NCI-H748 (cell line): ENCODE measurements at regions not wholly inside any gene's neighbourhood (a gene's known extent, or its start where the extent isn't known, plus 50 kb on each side); places are given as distances from the start of the nearest gene placed in this dataset.
"Not testable (repeated sequence)": the region's sequence is repeated elsewhere in the genome, so short reads cannot be mapped to it uniquely, and the experiment has no call there.

Source experiments
- DNase-seq: peaks from one replicate; lab custom pipeline; 2025; ENCODE audit not compliant: unreplicated experiment; lab: John Stamatoyannopoulos, UW

DNA sequence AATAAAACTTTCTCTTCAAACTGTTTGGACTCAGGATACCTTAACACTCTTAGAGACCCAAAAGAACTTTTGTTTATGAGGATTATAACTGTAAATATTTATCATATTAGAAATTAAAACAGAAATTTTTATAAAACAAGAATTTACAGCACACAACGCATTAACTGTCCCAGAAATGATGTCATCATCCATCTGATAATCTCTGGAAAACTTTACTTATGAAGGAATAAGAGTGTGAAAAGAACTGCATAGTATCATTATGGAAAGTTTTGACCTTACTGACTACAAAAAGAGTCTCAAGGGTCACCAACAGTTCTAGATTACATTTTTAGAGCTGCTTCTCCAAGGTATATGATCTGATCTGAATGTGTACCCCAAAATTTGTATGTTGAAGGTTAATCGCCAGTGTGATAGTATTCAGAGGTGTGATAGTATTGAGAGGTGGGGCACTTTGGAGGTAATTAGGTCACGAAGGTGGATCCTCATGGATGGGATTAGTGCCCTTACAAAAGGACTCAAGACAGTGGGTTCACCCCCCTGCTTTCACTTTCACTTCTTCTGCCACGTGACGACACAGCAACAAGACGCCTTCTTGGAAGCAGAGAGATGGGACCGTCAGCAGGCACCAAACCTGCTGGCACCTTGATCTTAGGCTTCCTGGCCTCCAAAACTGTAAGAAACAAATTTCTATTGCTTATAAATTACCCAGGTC, 95.7 kb upstream of the NR5A2 start:
- peak; percentile 4 for DNase-seq

DNA sequence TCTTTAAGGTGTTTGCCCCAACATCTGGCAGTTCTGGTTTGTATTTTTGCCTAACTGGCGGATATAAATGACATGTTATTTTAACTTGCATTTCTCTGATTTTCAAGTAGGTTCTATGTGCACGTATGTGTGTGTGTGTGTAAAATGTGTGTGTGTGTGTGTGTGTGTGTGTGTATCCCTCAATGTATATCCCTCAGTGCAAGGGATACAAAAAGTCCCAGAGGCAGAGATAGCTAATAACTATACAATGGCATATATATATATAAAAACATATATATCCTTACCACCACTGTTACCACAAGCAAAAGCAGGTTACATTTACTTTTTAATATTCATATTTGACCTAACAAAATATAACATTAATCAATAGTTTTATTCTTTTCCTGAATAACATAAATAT, 95.0 kb upstream of the NR5A2 start:
- no peak for DNase-seq

DNA sequence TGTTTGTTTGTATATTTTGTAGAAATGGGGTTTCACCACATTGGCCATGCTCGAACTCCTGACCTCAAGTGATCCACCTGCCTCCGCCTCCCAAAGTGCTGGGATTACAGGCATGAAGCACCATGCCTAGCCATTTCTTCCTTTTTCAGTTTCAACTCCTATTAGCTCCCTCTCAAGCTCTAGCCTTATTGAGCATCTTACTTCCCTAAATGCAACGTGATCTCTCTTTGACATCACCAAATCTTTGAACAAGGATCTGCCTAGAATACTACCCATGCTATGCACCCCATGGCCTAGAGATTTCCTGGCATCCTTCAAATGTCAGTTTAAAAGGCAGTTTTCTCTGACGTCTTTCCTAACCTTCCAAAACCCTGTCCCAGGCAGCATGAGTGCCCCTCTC, 91.1 kb upstream of the NR5A2 start:
- no peak for DNase-seq

DNA sequence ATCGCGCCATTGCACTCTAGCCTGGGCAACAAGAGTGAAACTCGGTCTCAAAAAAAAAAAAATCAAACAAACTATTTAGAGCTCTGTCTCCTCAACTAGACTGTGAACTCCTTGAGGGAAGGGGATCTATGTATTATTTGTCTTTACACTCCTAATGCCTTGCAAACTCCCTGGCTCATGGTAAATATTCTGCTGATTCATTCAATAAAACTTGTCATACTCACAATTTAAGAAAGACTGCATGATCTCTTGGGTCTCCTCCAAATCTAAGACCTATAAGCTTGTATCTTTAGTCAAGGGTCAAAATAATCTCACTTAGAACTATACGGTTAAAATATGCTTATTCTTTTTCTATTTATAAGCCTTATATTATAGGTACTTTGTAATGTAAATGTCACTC, 90.3 kb upstream of the NR5A2 start:
- no peak for DNase-seq

DNA sequence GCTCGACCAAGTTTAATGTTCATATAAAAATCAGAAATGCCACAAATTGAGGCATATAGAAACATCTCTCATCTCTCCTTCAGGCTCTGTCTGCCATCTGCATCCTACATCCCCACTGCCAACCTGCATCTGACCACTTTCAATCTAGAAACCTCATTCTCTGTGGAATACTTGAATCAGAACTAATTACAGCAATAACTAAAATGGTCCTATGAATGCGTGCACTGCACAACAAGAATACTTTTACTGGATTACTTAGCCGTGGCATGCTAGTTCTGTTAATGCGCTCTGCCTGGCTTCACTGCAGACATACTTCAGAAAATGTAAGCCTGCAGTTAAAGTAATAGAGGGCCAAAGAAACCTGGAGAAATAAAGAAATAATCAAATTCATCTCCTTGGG, 89.8 kb upstream of the NR5A2 start:
- DNase-seq = no peak

DNA sequence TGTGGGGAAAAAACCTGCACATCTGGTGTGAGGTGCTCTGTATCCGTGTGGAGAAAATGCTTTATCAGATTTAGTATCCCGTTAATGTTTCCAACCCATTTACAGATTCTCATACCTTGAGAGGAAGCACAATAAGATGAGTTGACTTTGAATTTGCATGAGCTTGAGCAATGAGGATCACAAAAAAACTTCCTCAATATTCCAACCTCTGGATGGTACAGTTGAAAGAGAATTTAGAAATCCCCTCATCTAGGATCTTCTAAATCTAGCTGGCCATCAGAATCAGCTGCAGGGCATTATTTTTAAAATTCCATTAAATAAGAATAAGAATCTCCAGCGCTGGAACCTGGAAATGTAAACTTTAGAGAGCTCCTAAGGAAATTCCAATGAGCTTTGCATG, 82.5 kb upstream of the NR5A2 start:
- DNase-seq = no peak

DNA sequence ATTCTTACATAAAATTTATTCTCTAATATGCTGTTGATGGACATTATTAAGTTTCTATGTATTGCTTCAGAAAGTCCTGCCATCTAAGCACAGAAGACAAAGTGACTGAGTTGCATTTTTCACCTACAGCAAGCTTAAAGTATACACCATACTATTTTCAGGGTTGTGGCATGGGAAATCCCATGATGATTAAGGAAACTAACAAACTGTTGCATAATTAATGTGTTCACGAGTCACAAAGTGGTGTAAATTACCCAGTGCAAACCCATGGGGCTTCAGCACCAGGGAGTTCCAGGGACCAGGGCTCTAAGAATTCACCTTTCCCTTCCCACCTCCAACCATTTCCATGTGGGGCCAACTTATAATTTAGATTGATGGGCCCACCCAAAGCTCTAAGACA, 81.9 kb upstream of the NR5A2 start:
- no peak for DNase-seq

DNA sequence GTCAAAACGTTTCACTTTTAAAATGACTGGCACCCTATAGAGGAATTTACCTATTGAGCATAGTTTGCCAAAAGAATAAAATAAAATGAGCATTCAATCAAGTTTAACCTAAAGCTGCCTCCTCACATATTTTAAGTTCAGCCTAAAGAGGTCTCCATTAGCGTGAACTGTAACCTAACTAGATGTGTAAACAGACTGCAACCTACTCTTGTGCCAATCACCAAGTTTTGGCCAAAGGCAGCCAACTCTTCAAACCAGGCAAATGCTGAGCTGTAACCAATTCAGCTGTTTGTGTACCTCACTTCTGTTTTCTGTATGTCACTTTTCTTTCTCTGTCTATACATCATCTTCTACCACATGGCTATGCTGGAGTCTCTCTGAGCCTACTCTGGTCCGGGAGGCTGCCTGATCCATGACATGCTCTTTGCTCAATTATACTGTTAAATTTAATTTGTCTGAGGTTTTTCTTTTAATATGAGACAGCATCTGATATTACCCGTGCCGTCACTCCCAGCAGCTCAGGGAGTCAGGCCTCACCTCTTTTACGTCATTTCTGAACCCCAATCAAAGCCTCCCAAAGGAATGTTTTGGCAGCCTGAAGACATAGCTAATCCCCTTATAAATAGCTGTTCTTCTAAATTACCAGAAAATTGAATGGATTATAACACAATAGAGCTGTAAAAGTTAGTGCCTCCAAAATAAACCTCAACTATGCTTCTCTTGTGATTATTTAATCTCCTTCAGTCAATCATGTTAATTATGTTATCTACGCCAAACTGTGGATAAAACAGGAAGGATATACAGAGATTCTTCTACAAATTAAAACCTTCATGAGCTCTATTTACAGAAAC, 81.0 kb upstream of the NR5A2 start:
- DNase-seq = no peak

DNA sequence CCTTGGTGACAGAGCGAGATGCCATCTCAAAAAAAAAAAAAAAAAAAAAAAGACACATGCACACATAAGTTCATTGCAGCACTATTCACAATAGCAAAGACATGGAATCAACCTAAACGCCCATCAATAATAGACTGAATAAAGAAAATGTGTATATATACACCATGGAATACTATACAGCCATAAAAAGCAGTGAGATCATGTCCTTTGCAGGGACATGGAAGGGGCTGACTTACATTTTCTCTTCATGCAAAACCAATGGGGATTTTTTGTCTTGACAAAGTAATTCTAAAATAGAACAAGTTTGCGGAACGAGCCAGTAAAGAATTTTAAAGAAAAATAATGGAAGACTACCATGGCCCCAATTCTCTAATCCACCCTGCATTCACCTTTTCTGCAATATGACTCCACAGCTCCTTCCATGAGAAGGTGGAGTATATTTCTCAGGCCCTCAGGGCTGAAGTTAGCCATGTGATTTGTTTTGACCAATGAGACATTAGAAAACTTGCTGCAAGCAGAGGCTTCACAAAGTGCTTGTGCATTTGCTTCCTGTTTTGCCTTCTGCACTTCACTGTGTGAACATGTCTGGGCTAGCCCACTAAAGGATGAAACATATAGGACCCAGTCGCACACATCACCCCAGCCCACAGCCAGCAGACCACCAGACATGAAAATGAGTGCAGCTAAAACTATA, 78.8 kb upstream of the NR5A2 start:
- peak; percentile 47 for DNase-seq

DNA sequence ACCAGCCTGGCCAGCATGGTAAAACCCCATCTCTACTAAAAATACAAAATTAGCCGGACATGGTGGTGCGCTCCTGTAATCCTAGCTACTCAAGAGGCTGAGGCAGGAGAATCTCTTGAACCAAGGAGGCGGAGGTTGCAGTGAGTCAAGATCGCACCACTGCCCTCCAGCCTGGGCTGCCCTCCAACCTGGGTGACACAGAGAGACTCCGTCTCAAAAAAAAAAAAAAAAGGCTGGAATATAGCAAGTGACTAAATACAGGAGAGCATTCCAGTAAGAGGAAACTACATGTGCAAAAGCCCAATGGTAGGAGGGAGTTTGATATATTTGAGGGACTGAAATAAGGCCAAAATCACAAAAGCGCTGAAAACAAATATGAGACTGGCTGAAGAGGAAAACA, 76.5 kb upstream of the NR5A2 start:
- not testable (repeated sequence) for DNase-seq

DNA sequence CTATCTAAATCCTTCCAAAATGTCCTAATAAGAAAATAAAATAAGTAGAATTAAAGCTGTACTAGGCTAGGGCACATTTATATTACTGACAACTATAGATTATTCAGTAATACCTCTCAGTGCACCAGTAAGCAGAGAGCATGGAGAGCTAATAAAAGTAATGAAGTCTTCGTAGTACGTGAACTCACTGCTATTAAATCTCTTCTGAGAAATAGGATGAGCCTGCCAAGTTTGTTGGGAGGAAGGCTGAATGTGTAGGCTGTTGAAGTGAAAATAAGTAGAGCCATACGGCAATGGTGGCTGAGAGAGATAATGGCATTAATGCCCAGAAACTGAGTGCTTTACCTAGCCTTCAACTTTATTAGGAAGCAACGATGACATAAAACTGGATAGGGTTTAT, 73.9 kb upstream of the NR5A2 start:
- DNase-seq = no peak

DNA sequence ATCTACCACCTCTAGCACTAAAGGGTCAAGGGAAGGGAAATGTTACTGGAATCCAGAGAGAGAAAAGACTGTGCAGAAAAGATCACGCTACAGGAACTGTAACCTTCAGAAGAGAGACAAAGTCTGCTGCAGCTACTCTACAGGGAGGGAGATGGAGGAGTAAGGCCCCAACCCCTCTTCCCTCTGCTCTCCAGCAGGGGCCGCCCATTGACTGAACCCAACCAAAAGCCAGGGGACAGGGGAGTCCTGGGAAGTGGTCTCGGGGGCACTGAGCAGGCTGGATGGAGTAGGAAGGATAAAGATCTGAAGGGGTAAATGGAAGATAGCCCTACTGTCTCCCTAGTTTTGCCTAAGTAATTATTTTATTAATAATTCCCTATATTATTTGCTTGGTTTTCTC, 72.8 kb upstream of the NR5A2 start:
- DNase-seq = peak; percentile 2

DNA sequence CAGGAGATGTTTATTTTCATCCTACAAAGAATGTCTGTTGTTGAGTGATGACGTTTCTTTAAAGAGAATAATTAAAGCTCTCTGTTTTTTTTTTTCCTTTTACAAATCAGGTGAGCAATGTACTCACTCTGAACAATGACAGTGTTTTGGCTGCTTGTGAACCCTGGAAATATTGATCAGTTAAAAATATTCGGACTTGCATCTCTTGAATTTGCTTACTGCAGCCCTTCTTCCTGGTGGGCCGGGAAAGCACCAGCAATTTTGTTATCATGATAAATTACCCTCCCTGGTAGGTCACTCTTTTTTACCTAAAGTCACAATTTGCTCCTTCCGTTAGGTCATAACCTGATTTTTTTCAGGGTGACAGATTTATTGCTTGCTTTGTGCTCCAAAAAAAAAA, 72.3 kb upstream of the NR5A2 start:
- DNase-seq = no peak

DNA sequence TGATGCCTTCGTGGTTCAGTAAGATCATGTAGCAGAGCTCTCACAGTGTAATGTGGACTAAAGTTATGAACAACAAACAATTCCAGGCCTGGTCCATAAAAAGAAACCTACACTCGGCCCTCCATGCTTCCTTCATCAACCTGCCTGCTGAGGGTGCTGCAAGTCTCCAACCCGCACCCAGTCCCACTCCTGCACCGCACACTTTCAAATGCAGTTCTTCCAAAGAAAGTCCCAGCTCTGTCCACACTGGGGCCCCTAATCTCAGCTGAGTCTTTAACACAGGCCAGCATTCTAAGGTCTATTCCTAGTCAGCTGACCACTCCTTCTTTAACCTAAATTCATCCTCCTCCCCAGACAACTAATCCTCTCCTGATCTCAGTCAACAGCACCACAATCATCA, 71.5 kb upstream of the NR5A2 start:
- DNase-seq = no peak

DNA sequence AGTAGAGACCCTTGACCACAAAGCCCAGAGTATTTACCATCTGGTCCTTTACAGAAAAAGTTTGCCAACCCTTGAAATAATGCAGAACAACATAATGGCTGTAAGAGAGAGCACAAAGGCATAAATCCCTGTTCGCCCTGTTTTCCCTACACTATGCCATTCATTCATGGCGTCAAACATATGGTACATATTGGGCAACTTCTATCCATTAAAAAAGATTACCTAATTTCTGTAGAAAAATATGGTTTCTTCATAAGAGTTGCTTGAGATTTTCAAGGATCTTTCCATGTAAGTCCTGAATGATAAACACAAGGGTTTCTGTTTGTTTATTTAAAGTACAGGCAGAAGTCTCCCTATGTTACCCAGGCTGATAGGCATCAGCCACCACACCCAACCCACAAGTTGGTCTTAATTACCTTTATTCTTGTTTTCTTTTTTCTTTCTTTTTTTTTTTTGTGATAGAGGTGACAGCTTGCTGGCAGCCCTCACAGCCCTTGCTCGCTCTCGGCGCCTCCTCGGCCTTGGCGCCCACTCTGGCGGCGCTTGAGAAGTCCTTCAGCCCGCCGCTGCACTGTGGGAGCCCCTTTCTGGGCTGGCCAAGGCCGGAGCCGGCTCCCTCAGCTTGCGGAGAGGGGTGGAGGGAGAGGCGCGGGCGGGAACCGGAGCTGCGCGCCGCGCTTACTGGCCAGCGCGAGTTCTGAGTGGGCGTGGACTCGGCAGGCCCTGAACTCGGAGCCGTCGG, 68.3 kb upstream of the NR5A2 start:
- DNase-seq = no peak

DNA sequence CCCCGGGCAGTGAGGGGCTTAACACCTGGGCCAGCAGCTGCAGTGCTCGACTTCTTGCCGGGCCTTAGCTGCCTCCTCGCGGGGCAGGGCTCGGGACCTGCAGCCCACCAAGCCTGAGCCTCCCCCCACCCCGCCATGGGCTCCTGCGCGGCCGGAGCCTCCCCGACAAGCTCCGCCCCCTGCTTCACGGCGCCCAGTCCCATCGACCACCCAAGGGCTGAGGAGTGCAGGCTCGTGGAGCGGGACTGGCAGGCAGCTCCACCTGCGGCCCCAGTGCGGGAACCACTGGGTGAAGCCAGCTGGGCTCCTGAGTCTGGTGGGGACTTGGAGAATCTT, 67.8 kb upstream of the NR5A2 start:
- no peak for DNase-seq

DNA sequence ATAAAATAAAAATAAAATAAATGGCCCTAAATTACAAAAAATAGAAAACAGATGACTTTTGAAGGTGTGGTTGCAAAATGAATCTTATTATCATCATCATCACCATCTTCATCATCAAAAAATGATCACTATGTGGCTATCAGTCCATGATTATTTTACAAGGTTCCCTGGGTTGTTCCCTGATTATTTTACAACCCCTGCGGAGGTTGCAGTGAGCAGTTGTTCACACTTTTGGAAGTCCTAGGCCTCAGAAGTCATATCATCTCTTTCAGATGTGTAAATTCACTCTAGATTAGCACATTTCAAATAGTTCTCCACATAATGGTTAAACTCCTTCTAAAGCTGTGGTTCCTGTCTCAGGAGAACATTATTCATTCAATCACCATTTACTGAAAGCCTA, 57.4 kb upstream of the NR5A2 start:
- DNase-seq = no peak

DNA sequence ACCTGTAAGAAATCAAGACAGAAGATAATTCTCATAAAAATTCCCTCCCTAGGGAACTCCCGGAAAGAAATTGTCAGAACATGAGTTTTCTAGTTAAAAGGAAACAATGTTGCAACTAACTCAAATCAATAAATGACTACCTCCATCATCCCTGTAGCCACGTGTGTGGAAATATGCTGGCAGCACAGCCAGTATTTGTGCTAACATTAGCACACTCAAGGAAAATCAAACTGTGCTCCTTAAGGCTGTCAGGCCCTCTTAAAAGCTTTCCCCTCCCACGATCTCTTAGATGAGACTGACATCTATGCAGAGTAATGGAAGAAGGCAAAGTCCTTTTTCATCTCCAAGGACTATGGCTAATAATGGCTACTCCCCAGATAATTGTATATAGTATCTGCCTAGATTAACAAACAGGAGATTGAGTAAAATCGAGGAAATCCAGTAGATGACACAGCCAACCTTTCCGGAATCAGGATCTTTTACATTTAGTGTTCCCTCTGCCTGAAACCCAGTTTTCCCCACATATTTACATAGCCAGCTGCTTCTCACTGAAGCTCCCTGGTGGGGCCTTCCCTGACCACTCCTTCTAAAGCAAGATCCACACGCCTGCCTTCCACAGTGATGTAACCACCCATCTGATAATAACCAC, 50.9 kb upstream of the NR5A2 start:
- no peak for DNase-seq
